Panc1 (cell line): ENCODE measurements at regions not wholly inside any gene's neighbourhood (a gene's known extent, or its start where the extent isn't known, plus 50 kb on each side); places are given as distances from the start of the nearest gene placed in this dataset.

Experiments
- ATAC-seq: fragments of 200-7000 bp; cut with Tn5 transposase; 2 replicates; pipeline ENCODE4 v1.9.1; 2020; ENCODE audit warnings: mild to moderate bottlenecking, moderate library complexity
- BruUV-seq: library from RNA; stranded (reverse); fragments of 400-500 nt; replicated peaks from 2 replicates; lab custom pipeline; 2021; lab: Mats Ljungman, UMichigan
- CTCF ChIA-PET: fragments of 300-600 bp; sonication (Branson Sonifier 250); formaldehyde crosslinking; loops from one replicate; lab custom pipeline; 2022; ENCODE audit warnings: antibody characterized with exemption; lab: Charles Lee
- POLR2A ChIA-PET: fragments of 300-600 bp; sonication (Branson Sonifier 250); formaldehyde crosslinking; loops from one replicate; lab custom pipeline; 2022; ENCODE audit warnings: antibody characterized with exemption; lab: Charles Lee
- DNase-seq: peaks from one replicate; pipeline ENCODE4 v3.0.0-alpha.2; 2010; ENCODE audit warnings: low read depth, low spot score
- H3K27ac ChIP-seq: 2 replicates; pipeline ENCODE4 v1.5.1; 2011; ENCODE audit warnings: mild to moderate bottlenecking, low read length, inconsistent platforms
- H3K27me3 ChIP-seq: fragments of 200-500 bp; sonication (Bioruptor generic); 2 replicates; pipeline ENCODE4 v1.6.0; 2014; ENCODE audit warnings: low read length, inconsistent platforms; ENCODE audit not compliant: control insufficient read depth, insufficient read depth
- H3K36me3 ChIP-seq: fragments of 200-500 bp; sonication (Bioruptor generic); 2 replicates; pipeline ENCODE4 v1.5.1; 2014; ENCODE audit warnings: inconsistent platforms, mild to moderate bottlenecking, low read length, moderate library complexity; ENCODE audit not compliant: control insufficient read depth, insufficient read depth
- H3K4me1 ChIP-seq: 2 replicates; pipeline ENCODE4 v1.5.1; 2011; ENCODE audit warnings: inconsistent platforms, mild to moderate bottlenecking, low read length, moderate library complexity; ENCODE audit not compliant: control insufficient read depth, insufficient read depth
- H3K4me3 ChIP-seq, 2 experiments: 2 replicates each; pipeline ENCODE4 v1.5.1; 2011 to 2012; ENCODE audit warnings: low read depth in 2 of 2, low read length in 2 of 2, mild to moderate bottlenecking in 2 of 2, inconsistent platforms in 1 of 2, moderate library complexity in 1 of 2
- H3K9me3 ChIP-seq: fragments of 200-500 bp; sonication (Bioruptor generic); 2 replicates; pipeline ENCODE4 v1.5.1; 2014; ENCODE audit warnings: low read depth, mild to moderate bottlenecking, inconsistent platforms, low read length, moderate library complexity; ENCODE audit not compliant: control insufficient read depth, insufficient read depth
- CTCF ChIP-seq: fragments of 450-650 bp; IDR thresholded peaks from 2 replicates; pipeline ENCODE4 v1.5.1; 2017; ENCODE audit warnings: mild to moderate bottlenecking
- POLR2AphosphoS5 ChIP-seq: IDR thresholded peaks from 2 replicates; pipeline ENCODE4 v1.6.1; 2012; ENCODE audit warnings: mild to moderate bottlenecking, low read depth, low read length, moderate library complexity
- REST ChIP-seq, 2 experiments: IDR thresholded peaks; 2 replicates each; pipeline ENCODE4 v1.6.1; 2011 to 2012; ENCODE audit warnings: low read depth in 2 of 2, control low read depth in 1 of 2, low read length in 1 of 2, mild to moderate bottlenecking in 1 of 2, moderate library complexity in 1 of 2; ENCODE audit not compliant: insufficient read depth in 1 of 2
- SIN3A ChIP-seq: IDR thresholded peaks from 2 replicates; pipeline ENCODE4 v1.6.1; 2012; ENCODE audit warnings: low read depth, mild to moderate bottlenecking, low read length, moderate library complexity, borderline replicate concordance; ENCODE audit not compliant: insufficient read depth
- TCF7L2 ChIP-seq: IDR thresholded peaks from 2 replicates; pipeline ENCODE4 v1.6.1; 2011; ENCODE audit warnings: mild to moderate bottlenecking, low read depth, low read length, inconsistent platforms
- in situ Hi-C: cut with HindIII; loops from 2 replicates; pipeline ENCODE4 v1.10.0; 2016; ENCODE audit warnings: low sequenced_read_pairs, low pct_unique_long_range_greater_than_20kb
- intact Hi-C: fragments of 100-400 bp; cut with micrococcal nuclease; formaldehyde crosslinking; loops from one replicate; pipeline ENCODE4 v1.10.0; 2022; ENCODE audit not compliant: unreplicated experiment

DNA sequence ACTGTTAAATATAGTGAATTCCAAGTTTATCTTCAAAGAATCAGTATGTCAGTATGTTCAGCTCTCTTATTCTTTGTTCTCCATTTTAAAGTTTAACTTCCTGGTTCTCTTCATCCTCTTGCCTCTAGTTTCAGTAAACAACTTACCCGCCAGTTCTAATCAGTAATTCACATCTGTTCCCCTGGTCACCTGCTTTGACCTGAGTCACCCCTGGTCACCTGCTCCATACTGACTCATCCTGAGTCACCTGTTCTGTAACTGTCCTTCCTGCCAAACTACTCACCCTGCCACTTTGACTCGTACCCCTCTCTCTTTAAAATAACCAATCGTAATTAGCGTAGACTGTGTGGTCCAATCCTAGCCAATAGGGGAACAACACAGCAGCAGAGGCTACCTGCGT lies 992.7 kb upstream of the HS3ST1 start:
- intact Hi-C loops (no loop called here), in situ Hi-C loops (no loop called here)
- ChIA-PET POLR2A (no interaction called here), CTCF (no interaction called here)
- H3K4me1 ChIP-seq: no peaks in the 10 kb centered on the region
- no peaks in the 10 kb centered on the region for H3K27me3 ChIP-seq
- no TSS peak for BruUV-seq
- H3K27ac ChIP-seq: no peak overlapping the region
- DNase-seq (no peak), ATAC-seq (no peak)
- TF ChIP-seq REST (IDR thresholded peaks at IDR 0.05; ENCODE audit: insufficient read depth in 1 of 2, low read depth in 2 of 2, low read length in 1 of 2): no peak
- TF ChIP-seq SIN3A: no peak
- TF ChIP-seq TCF7L2: no peak
- TF ChIP-seq POLR2AphosphoS5: no peak
- no peak for TF ChIP-seq CTCF
- H3K4me3 ChIP-seq: no peak overlapping the region
- H3K36me3 ChIP-seq: no peaks in the 10 kb centered on the region
- no peaks in the 10 kb centered on the region for H3K9me3 ChIP-seq

DNA sequence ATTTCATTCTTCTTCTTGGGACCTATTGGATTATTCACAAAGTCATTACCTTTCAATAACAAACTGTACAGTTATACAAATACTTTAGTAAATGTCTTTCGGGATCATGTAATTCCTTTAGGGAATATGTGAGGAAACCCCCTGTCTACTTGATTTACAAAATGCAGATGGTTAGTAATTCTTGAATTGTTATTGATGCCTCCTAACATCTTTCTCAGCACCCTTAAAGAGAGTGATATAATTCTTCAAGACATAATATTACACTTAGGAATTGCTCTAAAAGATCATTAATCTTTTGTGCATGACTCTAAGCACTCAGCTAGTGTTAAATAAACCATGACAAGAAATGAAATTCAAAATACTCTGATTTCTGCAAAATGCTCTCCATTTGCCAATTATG lies 988.1 kb upstream of the HS3ST1 start:
- CTCF ChIA-PET: no interaction called here
- no peak overlapping the region for H3K4me3 ChIP-seq
- no peaks in the 10 kb centered on the region for H3K9me3 ChIP-seq
- BruUV-seq: no TSS peak
- in situ Hi-C loops: no loop called here
- H3K27me3 ChIP-seq: no peaks in the 10 kb centered on the region
- TF ChIP-seq REST (IDR thresholded peaks at IDR 0.05; ENCODE audit: insufficient read depth in 1 of 2, low read depth in 2 of 2, low read length in 1 of 2) (no peak), SIN3A (no peak), TCF7L2 (no peak), POLR2AphosphoS5 (no peak), CTCF (no peak)
- POLR2A ChIA-PET: no interaction called here
- no peaks in the 10 kb centered on the region for H3K36me3 ChIP-seq
- ATAC-seq: no peak
- intact Hi-C loops: no loop called here
- DNase-seq: no peak
- H3K4me1 ChIP-seq: no peaks in the 10 kb centered on the region
- H3K27ac ChIP-seq: no peak overlapping the region
